ENCODE measurements at regions not wholly inside any gene's neighbourhood (a gene's known extent, or its start where the extent isn't known, plus 50 kb on each side); places are given as distances from the start of the nearest gene placed in this dataset.

DNA sequence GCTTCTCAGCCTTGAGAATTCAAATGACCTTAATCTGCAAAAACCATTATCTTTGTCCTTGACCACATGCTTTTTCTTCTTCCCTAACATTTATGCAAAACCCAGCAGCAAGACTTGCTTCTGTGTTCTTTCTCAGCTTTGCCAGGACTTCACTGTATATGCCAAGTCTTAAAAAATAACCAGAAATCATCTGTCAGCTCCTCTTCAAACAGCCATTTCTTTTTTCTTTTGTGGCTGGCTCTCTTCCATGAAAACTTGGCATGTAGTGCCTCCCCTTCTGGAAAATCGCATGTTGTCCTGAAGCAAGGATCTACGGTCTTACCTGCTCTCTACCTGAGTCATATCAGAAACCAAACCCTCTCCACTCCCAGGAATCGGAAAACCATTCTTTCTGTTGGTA, 364.9 kb downstream of the RPS29 start:
- WGBS (ENCODE audit: insufficient coverage): 79% methylated on average over 3 of the region's 3 CpGs
- peak in 1 of 6 donors; percentile 84 for DNase-seq (ENCODE audit: low read depth in 4 of 6, low spot score in 6 of 6)

DNA sequence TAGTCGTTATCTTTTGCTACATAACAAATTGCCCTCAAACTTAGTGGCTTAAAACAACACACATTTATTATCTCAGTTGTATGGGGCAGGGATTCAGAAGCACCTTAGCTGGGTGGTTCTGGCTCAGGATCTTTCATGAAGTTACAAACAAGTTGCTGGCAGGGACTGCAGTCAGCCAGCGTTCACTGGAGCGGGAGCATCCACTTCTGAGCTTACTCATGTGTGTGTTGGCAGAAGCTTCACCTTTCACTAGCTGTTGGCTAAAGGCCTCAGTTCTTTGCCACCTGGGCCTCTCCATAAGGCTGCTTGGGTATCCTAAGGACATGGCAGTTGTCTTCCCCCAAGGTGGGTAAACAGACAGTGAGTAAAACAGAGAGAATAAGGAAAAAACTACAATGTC, 365.7 kb downstream of the RPS29 start:
- DNase-seq (ENCODE audit: low read depth in 4 of 6, low spot score in 6 of 6): peak in 1 of 6 donors; percentile 32
- H3K36me3 ChIP-seq (ENCODE audit: control insufficient read depth, insufficient read depth, low read length): no peaks in the 10 kb centered on the region
- WGBS (ENCODE audit: insufficient coverage): no CpG with 5 or more reads among the region's 3 CpGs

More for the DNA sequence above, 364.9 kb downstream of the RPS29 start:
- Histone ChIP-seq H3K27ac (ENCODE audit: low read depth, low read length) (no peak overlapping the region), H3K36me3 (ENCODE audit: control insufficient read depth, insufficient read depth, low read length) (no peaks in the 10 kb centered on the region), H3K27me3 (ENCODE audit: control insufficient read depth, insufficient read depth, low read length) (no peaks in the 10 kb centered on the region), H3K9me3 (ENCODE audit: control insufficient read depth, insufficient read depth, low read length) (no peaks in the 10 kb centered on the region), H3K4me3 (ENCODE audit: low read depth, low read length) (no peak overlapping the region), H3K4me1 (ENCODE audit: control insufficient read depth, insufficient read depth, low read length) (no peaks in the 10 kb centered on the region)

GRCh38 chr14:49218436-49219092, 367.6 kb downstream of the RPS29 start:
- no peaks in the 10 kb centered on the region for H3K36me3 ChIP-seq (ENCODE audit: control insufficient read depth, insufficient read depth, low read length)
- DNase-seq (ENCODE audit: low read depth in 4 of 6, low spot score in 6 of 6): peak in 1 of 6 donors; percentile 10
- H3K9me3 ChIP-seq (ENCODE audit: control insufficient read depth, insufficient read depth, low read length): no peaks in the 10 kb centered on the region
- H3K27ac ChIP-seq (ENCODE audit: low read depth, low read length): no peak overlapping the region
- no peak overlapping the region for H3K4me3 ChIP-seq (ENCODE audit: low read depth, low read length)
- H3K27me3 ChIP-seq (ENCODE audit: control insufficient read depth, insufficient read depth, low read length): no peaks in the 10 kb centered on the region
- 57% methylated on average over 3 of the region's 5 CpGs for WGBS (ENCODE audit: insufficient coverage)
- H3K4me1 ChIP-seq (ENCODE audit: control insufficient read depth, insufficient read depth, low read length): no peaks in the 10 kb centered on the region

More for the DNA sequence above, 365.7 kb downstream of the RPS29 start:
- Histone ChIP-seq H3K27me3 (ENCODE audit: control insufficient read depth, insufficient read depth, low read length) (no peaks in the 10 kb centered on the region), H3K27ac (ENCODE audit: low read depth, low read length) (no peak overlapping the region), H3K4me1 (ENCODE audit: control insufficient read depth, insufficient read depth, low read length) (no peaks in the 10 kb centered on the region), H3K9me3 (ENCODE audit: control insufficient read depth, insufficient read depth, low read length) (no peaks in the 10 kb centered on the region), H3K4me3 (ENCODE audit: low read depth, low read length) (no peak overlapping the region)

GRCh38 chr14:49212721-49213120, 373.5 kb downstream of the RPS29 start:
- Histone ChIP-seq H3K9me3 (ENCODE audit: control insufficient read depth, insufficient read depth, low read length) (no peaks in the 10 kb centered on the region), H3K4me1 (ENCODE audit: control insufficient read depth, insufficient read depth, low read length) (no peaks in the 10 kb centered on the region), H3K4me3 (ENCODE audit: low read depth, low read length) (no peak overlapping the region), H3K27me3 (ENCODE audit: control insufficient read depth, insufficient read depth, low read length) (no peaks in the 10 kb centered on the region), H3K36me3 (ENCODE audit: control insufficient read depth, insufficient read depth, low read length) (no peaks in the 10 kb centered on the region), H3K27ac (ENCODE audit: low read depth, low read length) (no peak overlapping the region)
- 82% methylated on average over 3 of the region's 4 CpGs for WGBS (ENCODE audit: insufficient coverage)
- DNase-seq (ENCODE audit: low read depth in 4 of 6, low spot score in 6 of 6): no peak

DNA sequence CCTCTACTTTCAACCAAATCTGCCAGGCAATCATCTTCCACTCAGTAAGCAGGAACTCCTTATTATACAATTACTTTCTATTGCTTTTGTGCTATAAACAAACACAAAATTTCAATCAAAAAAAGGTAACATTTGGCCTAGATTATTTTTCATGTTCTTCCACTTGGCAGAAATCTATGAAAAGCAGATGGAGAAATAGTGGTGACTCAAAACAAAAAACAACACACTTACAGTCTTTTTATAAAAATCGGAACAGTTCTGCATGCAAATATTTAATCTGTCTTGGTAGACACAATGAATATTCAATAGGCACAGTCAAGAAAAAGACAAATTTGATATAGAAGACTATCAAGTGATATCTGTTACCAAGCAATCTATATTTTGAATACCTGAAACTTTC, 376.8 kb downstream of the RPS29 start:
- no peaks in the 10 kb centered on the region for H3K27me3 ChIP-seq (ENCODE audit: control insufficient read depth, insufficient read depth, low read length)
- H3K4me3 ChIP-seq (ENCODE audit: low read depth, low read length): no peak overlapping the region
- WGBS (ENCODE audit: insufficient coverage): no CpG with 5 or more reads among the region's 1 CpG
- H3K36me3 ChIP-seq (ENCODE audit: control insufficient read depth, insufficient read depth, low read length): no peaks in the 10 kb centered on the region
- H3K9me3 ChIP-seq (ENCODE audit: control insufficient read depth, insufficient read depth, low read length): no peaks in the 10 kb centered on the region
- H3K4me1 ChIP-seq (ENCODE audit: control insufficient read depth, insufficient read depth, low read length): no peaks in the 10 kb centered on the region
- no peak overlapping the region for H3K27ac ChIP-seq (ENCODE audit: low read depth, low read length)
- DNase-seq (ENCODE audit: low read depth in 4 of 6, low spot score in 6 of 6): peak in 1 of 6 donors; percentile 74

GRCh38 chr14:49206828-49207227, 379.4 kb downstream of the RPS29 start:
- no peaks in the 10 kb centered on the region for H3K36me3 ChIP-seq (ENCODE audit: control insufficient read depth, insufficient read depth, low read length)
- H3K4me3 ChIP-seq (ENCODE audit: low read depth, low read length): no peak overlapping the region
- no peaks in the 10 kb centered on the region for H3K27me3 ChIP-seq (ENCODE audit: control insufficient read depth, insufficient read depth, low read length)
- peak in 1 of 6 donors; percentile 92 for DNase-seq (ENCODE audit: low read depth in 4 of 6, low spot score in 6 of 6)
- no peaks in the 10 kb centered on the region for H3K9me3 ChIP-seq (ENCODE audit: control insufficient read depth, insufficient read depth, low read length)
- no peaks in the 10 kb centered on the region for H3K4me1 ChIP-seq (ENCODE audit: control insufficient read depth, insufficient read depth, low read length)
- WGBS (ENCODE audit: insufficient coverage): 93% methylated on average over 5 of the region's 9 CpGs
- H3K27ac ChIP-seq (ENCODE audit: low read depth, low read length): no peak overlapping the region

DNA sequence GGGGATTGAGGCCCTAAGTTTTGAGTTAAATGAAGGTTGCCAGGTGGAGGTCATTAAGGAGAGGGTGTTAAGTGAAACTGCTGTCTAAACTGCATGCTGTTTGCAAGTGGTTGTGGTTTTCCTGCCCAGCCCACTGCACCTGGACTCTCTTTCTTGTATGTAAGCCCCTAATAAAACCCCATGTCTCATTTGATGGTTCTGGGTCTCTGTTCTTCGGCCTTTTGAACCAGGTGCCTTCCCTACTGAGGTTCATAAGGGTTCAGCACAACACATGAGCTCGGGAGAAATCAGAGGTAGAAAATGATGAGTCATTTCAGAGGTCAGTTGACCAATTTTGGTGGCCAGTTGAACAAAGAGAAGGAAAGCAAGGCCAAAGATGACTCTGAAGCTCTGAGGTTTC, 382.5 kb downstream of the RPS29 start:
- DNase-seq (ENCODE audit: low read depth in 4 of 6, low spot score in 6 of 6): no peak
- WGBS (ENCODE audit: insufficient coverage): 88% methylated on average over 1 of the region's 2 CpGs
- no peaks in the 10 kb centered on the region for H3K36me3 ChIP-seq (ENCODE audit: control insufficient read depth, insufficient read depth, low read length)
- H3K9me3 ChIP-seq (ENCODE audit: control insufficient read depth, insufficient read depth, low read length): no peaks in the 10 kb centered on the region
- no peaks in the 10 kb centered on the region for H3K4me1 ChIP-seq (ENCODE audit: control insufficient read depth, insufficient read depth, low read length)
- no peaks in the 10 kb centered on the region for H3K27me3 ChIP-seq (ENCODE audit: control insufficient read depth, insufficient read depth, low read length)
- H3K27ac ChIP-seq (ENCODE audit: low read depth, low read length): no peak overlapping the region
- no peak overlapping the region for H3K4me3 ChIP-seq (ENCODE audit: low read depth, low read length)

DNA sequence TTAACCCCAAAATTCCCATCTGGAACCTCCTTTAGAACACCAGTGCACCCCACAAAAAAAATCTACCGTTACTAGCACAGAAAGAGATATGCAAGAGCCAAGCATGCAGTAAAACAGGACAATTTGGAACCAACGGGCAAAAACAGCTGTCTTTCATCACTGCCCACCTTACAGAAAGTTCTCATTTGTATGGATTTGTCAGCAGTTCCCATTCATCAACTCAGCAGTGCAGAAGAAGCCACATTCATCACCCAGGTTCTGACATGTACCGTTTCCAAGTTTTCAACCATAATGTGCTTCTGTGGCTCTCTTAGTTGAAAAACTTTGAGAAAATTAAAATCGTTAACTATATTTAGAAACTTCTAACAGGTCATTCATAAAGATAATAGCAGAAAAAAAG, 387.0 kb downstream of the RPS29 start:
- Histone ChIP-seq H3K4me3 (ENCODE audit: low read depth, low read length) (no peak overlapping the region), H3K9me3 (ENCODE audit: control insufficient read depth, insufficient read depth, low read length) (no peaks in the 10 kb centered on the region), H3K27ac (ENCODE audit: low read depth, low read length) (no peak overlapping the region), H3K4me1 (ENCODE audit: control insufficient read depth, insufficient read depth, low read length) (no peaks in the 10 kb centered on the region), H3K36me3 (ENCODE audit: control insufficient read depth, insufficient read depth, low read length) (no peaks in the 10 kb centered on the region), H3K27me3 (ENCODE audit: control insufficient read depth, insufficient read depth, low read length) (no peaks in the 10 kb centered on the region)
- WGBS (ENCODE audit: insufficient coverage): 60% methylated on average over 1 of the region's 4 CpGs
- DNase-seq (ENCODE audit: low read depth in 4 of 6, low spot score in 6 of 6): no peak

- WGBS (ENCODE audit: insufficient coverage): 88% methylated on average over 1 of the region's 1 CpG
- no peaks in the 10 kb centered on the region for H3K9me3 ChIP-seq (ENCODE audit: control insufficient read depth, insufficient read depth, low read length)
- no peak for DNase-seq (ENCODE audit: low read depth in 4 of 6, low spot score in 6 of 6)
- H3K27me3 ChIP-seq (ENCODE audit: control insufficient read depth, insufficient read depth, low read length): no peaks in the 10 kb centered on the region
- H3K36me3 ChIP-seq (ENCODE audit: control insufficient read depth, insufficient read depth, low read length): no peaks in the 10 kb centered on the region
- H3K4me3 ChIP-seq (ENCODE audit: low read depth, low read length): no peak overlapping the region
- no peak overlapping the region for H3K27ac ChIP-seq (ENCODE audit: low read depth, low read length)
- no peaks in the 10 kb centered on the region for H3K4me1 ChIP-seq (ENCODE audit: control insufficient read depth, insufficient read depth, low read length)
Observed at GRCh38 chr14:49196327-49196726, 389.9 kb downstream of the RPS29 start.

DNA sequence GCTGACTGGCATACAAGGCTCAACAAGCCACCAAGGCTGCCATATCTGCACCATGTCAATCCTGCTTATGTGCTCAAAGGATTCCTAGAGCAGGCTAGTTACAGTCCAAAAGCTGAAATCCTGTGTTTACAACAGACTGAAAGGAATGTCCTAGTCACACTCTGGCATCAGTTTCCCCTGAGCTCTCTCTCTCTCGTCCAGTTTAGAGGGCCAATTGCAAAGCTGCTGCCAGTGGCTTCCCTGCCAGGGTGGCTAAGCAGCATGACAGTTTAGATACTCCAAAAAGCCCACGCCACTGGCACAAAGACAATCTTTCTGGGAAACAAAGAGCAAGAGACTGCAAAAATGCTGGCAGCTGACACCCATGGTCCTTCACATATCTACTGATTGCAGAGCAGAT, 392.1 kb downstream of the RPS29 start:
- H3K4me1 ChIP-seq (ENCODE audit: control insufficient read depth, insufficient read depth, low read length): no peaks in the 10 kb centered on the region
- WGBS (ENCODE audit: insufficient coverage): 52% methylated on average over 2 of the region's 2 CpGs
- H3K36me3 ChIP-seq (ENCODE audit: control insufficient read depth, insufficient read depth, low read length): no peaks in the 10 kb centered on the region
- no peak overlapping the region for H3K4me3 ChIP-seq (ENCODE audit: low read depth, low read length)
- DNase-seq (ENCODE audit: low read depth in 4 of 6, low spot score in 6 of 6): peak in 3 of 6 donors; percentile 22 to 88 (median 67)
- H3K9me3 ChIP-seq (ENCODE audit: control insufficient read depth, insufficient read depth, low read length): no peaks in the 10 kb centered on the region
- H3K27ac ChIP-seq (ENCODE audit: low read depth, low read length): no peak overlapping the region
- no peaks in the 10 kb centered on the region for H3K27me3 ChIP-seq (ENCODE audit: control insufficient read depth, insufficient read depth, low read length)
